GM19455 (cell line): ENCODE measurements at regions not wholly inside any gene's neighbourhood (a gene's known extent, or its start where the extent isn't known, plus 50 kb on each side); places are given as distances from the start of the nearest gene placed in this dataset.

Experiments
- ATAC-seq: cut with Tn5 transposase; IDR thresholded peaks from one replicate; pipeline ENCODE4 v1.9.1; 2021; ENCODE audit not compliant: unreplicated experiment

DNA sequence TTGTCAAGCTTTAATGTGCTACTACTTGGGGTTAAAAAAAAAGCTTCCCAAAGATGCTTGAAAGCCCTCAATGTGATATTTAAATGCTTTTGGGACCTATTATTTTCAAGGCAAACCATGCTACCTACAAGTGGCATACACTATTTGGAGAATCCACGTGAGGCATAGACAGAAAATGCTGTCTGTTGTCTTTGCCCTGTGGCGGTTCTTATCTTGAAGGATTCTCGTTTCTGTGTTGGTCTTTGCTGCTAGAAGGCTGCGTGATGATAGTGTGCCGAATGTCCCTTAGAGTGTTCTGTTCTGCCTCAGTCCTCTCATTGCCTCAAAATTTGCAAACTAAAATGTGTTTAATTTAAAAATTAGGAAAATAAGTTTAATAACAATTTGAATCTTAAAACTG is 356.2 kb upstream of the RARB start:
- no peak for ATAC-seq

DNA sequence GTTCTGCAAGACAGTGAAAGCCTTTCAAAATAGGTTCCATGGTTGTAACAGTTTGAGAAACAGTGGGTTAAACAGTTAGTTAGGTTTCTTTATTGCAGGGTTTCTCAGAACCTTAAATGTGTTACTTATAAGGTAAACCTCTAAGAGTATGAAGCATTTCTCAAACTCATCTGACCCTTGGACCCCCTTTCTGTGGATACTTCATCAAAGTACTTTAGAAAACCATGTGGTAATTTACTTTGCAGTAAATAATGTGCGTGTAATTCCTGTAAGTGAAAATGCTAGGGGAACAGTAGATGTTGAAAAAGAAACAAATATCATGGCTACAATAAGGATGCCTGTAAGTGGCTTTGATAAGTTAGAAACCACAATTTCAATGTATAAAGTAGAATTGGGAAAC is 354.6 kb upstream of the RARB start:
- no peak for ATAC-seq

DNA sequence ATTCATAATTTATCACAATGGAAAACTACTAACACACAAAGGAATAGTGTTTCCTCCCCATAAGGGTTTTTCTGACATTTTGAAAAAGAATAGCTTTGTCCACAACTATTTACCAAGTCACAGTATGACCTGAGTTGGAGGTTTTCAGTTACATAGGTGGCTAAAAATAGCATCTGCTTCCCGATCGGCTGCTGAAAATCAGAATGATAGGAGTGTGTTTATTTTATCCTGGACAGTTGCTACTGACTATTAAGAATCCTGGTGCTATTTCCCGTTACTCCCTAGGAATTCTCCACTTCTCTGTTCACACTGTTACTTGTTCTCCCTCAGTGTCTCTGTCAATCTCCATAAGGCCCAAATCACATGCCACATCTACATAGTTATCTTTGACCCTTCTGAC is 353.9 kb upstream of the RARB start:
- ATAC-seq, result no peak

DNA sequence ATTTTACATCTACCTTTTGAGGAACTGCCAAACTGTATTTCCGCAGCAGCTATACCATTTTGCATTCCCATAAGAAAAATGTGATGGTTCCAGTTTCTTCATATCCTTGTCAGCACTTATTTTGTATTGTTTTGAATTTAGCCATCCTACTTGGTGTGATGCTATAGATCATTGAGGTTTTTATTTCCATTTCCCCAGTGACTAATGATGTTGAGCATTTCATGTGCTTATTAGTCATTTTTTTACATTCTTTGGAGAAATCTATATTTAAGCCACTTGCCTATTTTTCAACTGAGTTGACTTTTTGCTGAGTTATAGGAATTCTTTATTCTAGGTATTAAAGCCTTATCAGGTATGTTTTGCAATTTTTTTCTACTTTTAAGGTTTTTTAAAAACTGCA is 347.6 kb upstream of the RARB start:
- no peak for ATAC-seq

DNA sequence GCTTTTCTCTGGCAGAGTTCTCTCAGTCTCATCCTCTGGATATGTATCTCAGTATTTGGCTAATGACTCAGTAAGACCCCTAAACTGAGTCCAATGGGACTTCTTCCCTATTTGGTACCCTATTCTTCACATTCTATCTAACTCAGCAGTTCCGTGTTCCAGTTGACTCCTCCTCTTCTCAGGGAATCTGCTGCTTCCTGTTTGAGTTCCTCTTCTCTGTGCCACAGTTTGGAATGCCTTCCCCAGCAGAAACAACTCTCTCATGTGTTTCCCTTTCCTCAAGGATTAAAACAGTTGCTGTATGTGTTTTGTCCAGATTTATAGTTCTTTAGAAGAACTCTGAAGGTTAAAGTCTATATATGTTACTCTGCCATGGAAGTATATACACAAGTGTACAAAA is 344.0 kb upstream of the RARB start:
- ATAC-seq, result no peak

DNA sequence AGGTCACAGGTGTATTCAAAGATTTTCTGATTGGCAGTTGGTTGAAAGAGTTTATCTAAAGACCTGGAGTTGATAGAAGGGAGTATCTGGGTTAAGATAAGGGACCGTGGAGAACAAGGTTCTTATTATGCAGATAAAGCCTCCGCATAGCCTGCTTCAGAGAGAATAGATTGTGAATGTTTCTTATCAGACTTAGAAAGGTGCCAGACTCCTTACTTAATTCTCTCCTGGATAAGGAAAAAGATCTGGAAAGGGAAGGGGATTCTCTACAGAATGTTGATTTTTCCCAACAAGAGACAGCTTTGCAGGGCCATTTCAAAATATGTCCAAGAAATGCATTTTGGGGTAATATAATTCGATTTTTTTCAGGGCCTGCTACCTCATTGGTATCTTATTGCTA is 341.3 kb upstream of the RARB start:
- no peak for ATAC-seq

DNA sequence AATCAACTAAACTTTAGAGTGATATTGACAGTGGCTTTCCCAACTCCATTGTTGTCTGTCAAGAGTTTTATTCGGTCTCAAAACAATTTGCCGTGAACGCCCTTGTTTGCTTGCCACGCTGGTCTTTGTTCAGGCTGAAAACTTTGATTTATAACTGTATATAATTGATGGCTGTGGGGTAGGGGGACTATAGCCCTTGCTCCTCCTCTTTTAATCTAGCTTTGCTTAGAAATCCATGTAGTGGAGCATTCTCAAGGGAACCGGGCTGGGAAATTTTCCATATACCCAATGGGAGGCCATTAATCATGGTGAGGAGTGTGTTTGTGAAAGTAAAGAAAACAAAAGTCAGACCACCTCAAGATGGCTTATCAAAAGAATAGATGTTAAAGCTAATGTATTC is 339.8 kb upstream of the RARB start:
- no peak for ATAC-seq

DNA sequence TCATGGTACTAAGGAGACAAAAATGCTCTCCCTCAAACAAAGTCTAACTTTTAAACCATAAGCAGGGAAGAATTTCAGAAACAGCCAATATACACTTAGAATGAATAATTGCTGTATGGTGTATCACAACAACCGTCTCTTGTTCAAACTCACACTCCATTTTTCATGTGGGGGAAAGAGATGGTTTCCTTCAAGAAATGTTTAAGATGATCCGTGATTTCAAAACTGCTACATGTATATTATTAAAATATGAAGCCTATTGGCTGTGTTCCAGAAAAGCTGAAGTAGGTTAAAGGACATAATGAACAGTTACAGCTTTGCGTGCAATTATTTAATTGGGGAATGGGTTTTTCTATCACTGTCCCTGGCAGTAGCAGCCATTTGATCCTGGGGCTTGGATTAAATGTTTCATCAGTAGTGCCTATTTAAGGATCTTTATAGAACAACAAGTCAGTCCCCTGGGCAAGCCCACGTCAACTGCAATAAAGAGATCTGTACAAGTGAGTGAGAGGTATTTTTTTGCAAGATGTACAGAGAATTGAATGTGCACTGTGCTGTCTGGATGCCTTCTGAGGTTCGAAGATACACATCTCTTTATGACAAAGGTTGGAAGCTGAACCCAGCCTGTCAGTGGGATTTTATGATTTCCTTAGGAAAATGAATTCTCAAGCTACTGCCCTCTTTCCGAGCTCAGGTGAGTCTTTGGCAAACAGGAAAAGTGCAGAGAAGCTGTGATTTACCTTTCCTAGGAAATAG is 337.2 kb upstream of the RARB start:
- no peak for ATAC-seq

DNA sequence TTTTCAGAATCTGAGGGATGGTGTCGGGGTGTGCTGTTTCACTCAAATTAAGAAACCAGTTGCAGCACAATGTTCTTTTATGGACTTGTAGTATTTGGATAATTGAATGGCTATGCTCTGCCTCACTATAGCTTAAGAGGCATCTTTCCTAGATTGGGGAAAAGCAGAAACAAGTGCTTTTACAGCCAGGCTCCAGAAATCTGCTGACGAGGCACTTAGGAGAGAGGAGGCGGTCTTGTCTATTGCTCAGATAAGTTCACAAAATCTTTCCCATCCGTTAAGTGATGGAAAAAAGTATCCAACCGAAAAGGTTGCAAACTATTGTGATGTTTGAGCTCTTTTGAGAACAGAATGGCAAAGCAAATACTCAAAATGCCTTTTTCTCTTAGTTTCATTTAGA is 336.1 kb upstream of the RARB start:
- no peak for ATAC-seq

DNA sequence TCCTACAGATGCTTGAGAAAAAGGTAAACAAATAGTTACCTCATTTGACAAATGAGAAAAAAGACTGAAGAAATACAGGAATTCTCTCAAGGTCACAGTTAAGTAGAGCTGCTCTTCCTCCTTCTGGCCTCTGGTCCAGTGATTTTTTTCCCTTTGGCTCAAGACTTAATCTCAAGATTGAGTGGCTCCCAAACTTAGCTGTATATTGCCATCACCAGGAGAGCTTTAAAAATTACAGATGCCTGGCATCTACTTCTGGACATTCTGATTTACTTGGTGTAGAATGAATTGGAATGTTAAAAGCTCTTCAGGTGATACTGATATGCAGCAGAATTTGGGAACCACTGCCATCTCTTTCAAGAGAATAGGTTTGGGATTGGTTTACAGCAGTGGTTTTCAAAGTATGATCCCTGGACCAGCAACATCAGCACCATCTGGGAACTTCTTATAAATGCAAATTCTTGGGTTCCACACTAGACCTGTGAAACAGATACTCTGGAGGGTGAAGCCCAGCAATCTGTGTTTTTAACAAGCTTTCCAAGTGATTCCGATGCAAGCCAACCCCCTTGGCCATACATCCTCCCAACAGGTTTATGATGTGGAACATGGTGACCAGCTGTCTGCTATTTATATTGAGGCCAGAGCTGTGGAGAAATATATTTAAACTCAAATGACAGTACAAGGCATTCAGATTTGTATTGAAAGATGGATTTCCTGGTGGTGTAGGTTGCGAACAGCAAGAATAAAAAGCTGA is 333.0 kb upstream of the RARB start:
- no peak for ATAC-seq

DNA sequence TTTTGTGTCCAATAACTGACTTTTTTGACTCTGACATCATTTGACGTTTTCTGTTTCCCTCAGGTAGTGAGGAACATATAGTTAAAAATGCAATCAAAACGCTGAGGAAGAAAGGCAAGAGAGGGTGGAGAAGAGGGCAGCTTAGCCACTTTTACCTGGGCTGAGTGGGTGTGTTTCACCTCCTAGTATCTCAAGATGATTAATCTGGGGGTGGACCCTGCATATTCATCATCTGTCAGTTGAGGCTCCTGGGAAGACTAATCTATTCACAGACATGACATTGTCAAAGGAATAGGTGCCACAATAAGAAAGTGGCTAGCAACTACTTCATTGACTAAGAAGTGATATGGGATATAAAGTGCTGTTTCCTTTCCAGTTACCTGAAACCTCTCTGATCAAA is 331.5 kb upstream of the RARB start:
- ATAC-seq, result no peak

DNA sequence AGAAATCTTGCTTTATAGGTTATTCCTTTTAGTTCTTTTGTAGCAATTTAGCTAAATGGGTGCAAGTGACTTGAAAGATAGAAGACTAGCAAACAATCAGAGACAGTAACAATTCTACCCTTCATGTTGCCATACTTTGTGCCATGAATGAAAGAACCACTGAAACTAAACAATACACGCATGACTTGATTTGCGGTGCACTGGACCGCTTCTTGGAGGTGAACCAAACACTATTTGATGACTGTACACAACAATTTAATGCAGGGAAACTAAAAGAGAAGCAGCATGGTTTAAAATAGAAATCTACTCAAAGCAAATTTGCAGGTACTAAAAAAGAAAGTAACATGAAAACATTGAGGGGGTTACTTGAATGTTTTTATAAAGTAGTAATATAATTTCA is 331.0 kb upstream of the RARB start:
- ATAC-seq, result no peak

DNA sequence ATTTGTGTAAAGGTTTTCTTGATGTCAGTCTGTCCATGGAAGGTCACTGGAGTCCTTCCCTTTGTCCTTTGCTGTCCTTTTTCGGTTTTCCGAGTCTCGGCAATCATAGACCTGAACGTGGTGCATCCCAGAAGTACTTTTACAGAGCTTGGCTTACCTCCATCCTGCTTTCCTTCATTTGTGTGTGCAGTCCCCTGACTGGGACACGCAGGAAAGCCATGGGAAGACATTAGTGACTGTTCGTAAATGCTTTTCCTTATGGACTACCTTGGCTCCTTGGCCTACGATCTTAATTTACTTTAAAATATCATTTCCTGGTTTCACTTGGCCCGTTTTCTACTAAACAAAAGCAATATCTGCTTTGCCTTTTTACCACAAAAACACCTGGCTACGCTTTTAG is 328.4 kb upstream of the RARB start:
- ATAC-seq, result no peak

DNA sequence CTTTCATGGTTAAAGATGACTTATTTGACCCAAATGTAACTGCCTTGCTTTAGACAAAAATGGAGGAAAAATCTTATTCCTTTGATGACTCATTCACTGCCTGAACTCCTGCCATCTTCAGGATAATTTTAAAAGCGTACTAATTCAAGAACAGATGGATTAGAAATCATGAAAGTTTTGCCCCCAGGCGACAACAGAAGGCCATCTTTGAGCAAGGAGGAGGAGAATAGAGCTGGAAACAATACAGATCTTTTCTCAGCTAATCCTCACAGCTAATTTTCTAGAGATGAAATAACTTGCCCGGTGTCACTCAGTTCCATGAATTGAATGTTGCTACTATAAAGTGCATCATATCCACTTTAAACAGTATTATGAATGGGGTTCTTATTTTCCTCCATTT is 324.7 kb upstream of the RARB start:
- ATAC-seq, result no peak

DNA sequence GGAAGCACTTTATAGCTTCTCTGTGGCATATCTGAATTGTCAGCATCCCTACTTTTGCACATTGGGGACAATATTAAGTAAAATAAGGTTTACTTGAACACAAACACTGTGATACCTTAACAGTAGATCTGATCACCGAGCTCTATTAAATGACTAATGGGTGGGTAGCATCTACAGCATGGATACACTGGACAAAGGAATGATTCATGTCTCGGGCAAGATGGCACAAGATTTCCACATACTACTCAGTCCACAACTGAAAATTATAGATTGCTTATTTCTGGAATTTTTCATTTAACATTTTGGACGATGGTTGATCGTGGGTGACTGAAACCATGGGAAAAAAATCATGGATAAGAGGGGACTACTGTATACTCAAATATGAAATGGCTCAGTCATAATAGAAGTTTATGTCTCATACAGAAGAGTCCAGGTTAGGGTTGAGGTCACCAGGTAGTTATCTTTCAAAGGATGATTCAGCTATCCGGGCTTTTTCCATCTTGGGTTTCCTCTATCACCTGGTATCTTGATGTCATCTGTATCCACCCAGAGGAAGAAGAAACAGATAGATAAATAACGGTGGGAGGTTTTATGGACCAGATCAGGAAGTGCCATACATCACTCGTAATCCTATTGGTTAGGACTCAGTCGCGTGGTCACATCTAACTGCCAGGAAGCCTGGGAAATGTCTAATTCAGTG is 320.0 kb upstream of the RARB start:
- no peak for ATAC-seq

DNA sequence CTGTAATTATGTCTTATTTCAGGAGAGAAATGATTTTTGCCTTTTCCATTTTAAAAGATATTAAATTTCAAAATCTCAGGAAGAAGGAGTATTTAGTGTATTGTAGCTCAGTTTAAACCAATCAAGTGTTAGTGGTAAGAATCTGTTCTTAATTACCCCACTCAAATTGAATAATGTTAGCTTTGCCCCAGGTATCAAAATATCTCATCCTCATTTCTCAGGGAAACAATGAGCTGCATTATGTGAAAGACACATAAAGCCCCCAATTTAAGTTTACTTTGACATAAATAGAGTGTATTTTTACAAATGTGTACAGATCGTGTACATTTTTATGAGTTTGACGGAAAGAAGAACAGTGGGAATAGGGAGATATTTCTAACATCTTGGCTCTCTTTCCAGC is 317.4 kb upstream of the RARB start:
- ATAC-seq, result no peak

DNA sequence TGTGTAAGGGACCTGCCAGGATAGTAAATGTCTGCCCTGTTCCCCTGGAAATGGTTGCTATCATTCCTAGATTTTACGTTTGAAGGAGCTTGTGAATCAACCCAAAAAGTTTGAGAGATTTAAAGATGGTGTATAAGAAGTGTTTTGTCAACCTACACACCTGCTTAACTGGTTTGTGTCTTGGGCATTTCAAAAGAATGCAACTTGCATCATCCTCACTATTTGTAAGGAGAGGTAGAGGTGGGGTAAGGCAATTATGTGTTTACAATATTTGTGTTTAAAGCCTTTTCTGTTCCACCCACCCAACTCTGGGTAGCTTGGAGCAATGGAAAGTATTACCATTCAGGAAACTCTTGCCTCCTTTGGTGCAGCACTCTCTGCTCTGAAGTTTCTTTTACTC is 314.2 kb upstream of the RARB start:
- no peak for ATAC-seq

DNA sequence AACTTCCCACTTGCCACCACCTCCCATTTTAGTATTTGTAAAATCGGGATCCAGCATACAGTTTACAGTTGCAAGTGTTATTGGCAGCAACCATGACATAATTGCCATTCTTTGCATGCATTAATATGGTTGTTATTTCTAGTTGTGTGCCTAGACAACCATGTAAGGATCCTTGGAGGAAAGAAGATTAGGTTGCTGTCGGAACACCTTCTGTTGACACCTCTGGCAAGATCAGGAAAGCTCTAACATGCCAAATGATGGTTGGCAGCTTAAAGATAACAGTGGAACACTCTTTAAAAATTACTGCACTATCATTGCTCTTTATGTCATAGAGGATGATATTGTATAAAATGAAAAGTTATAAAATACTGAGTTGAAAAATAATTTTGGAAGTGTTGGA is 313.5 kb upstream of the RARB start:
- ATAC-seq, result no peak

DNA sequence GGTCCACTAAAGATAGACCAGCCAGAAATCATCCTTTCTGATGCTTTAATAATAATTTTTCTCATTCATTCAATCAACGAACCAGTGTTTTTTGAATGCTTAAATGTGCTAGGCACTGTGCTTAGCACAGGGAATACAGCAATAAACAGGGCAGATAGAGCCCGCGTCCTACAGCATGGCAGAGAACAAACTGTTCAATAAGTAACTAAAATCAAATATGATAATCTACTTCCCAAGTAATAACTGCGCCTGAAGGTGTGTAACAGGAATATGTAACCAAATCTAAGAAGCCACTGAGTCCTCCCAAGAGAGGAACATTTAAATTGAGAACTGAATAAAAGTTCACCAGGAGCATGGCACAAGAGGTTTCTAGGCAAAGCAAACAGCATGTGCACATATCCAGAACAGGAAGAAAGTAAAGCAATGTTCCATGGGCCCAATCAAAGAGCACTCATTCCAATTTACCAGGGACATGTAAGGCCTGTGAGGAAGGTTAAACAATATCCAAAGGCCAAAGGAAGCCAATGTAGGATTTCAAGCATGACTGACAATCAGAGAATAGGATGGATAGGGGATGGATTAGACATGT is 311.0 kb upstream of the RARB start:
- ATAC-seq, result no peak

DNA sequence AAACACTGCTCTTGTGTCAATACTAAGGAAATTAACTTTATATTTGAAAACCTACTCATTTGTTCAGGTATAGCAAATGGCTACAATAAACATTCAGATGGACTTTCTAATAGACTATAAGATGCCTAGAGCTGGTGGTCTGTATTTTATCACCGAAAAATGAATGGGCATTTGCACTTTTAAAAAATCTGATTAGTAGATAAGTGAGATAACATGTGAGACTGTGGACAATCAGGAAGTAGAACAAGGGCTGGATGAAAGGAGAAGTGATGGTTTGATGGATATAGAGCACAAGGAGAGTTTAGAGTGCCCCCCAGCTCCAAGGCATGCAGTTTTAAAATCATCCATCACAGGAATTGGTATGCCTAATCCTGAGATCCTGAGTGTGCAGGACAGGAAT is 308.4 kb upstream of the RARB start:
- no peak for ATAC-seq

DNA sequence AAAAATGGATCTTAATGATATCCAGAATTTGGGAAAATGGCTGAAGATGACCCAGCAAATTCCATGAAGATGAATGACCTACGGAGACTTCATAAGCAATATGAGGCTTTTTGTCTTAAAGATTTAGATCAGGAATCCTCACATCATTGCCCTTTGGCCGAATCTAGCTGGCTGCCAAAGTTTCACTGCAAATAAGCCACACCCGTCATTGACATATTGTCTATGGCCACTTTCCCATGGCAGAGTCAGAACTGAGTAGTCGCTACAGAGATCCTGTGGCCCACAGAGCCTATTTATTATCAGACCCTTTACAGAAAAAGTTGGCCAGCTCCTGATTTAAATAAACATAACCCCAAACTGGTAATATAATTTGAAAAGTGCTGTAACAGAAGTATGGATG is 307.4 kb upstream of the RARB start:
- no peak for ATAC-seq

DNA sequence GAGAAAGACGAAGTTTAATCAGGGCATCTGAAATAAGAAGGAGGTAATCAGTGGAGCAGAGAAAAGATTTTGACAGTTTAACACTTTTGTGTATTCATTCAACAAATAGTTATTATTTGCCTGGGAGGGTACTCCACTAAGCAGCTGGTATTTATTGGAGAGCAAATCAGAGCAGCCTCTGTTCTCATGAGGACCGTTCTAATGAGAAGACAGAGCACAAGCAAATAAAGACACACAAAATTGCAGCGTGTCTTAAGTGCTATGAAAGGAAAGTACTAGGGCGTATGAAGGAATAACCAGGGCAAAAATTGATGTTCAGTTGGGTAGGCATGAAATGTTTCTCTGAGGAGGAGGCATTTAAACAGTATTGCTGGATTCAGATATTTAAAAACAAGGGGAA is 302.9 kb upstream of the RARB start:
- no peak for ATAC-seq
